CD4-positive, alpha-beta memory T cell (primary cell): ENCODE measurements at regions not wholly inside any gene's neighbourhood (a gene's known extent, or its start where the extent isn't known, plus 50 kb on each side); places are given as distances from the start of the nearest gene placed in this dataset.
"Not testable (repeated sequence)": the region's sequence is repeated elsewhere in the genome, so short reads cannot be mapped to it uniquely, and the experiment has no call there.

Experiments used
- CTCF ChIA-PET: fragments of 350-600 bp; sonication (Branson Sonifier 250); formaldehyde crosslinking; loops from one replicate; lab custom pipeline; 2021; ENCODE audit warnings: inconsistent platforms; ENCODE audit not compliant: partially characterized antibody; lab: Charles Lee
- POLR2A ChIA-PET: fragments of 350-600 bp; sonication (Branson Sonifier 250); formaldehyde crosslinking; loops from one replicate; lab custom pipeline; 2021; ENCODE audit not compliant: partially characterized antibody; lab: Charles Lee
- DNase-seq, 5 donors: peaks; one replicate each; pipeline versions ENCODE4 v3.0.0 to v3.0.0-alpha.2; 2020 to 2022; ENCODE audit warnings: mixed read lengths in 1 of 5
- H3K27ac ChIP-seq: one replicate; pipeline ENCODE4 v1.7.0; 2013; ENCODE audit warnings: low read depth, low read length
- H3K27me3 ChIP-seq: 2 replicates; pipeline ENCODE4 v1.7.0; 2013; ENCODE audit warnings: mild to moderate bottlenecking, low read length, moderate library complexity; ENCODE audit not compliant: insufficient read depth
- H3K36me3 ChIP-seq: 2 replicates; pipeline ENCODE4 v1.7.0; 2013; ENCODE audit warnings: mild to moderate bottlenecking, low read length, moderate library complexity; ENCODE audit not compliant: insufficient read depth
- H3K4me1 ChIP-seq: 2 replicates; pipeline ENCODE4 v1.7.0; 2013; ENCODE audit warnings: mild to moderate bottlenecking, low read length, moderate library complexity; ENCODE audit not compliant: insufficient read depth
- H3K4me3 ChIP-seq, 2 donors: one replicate each; pipeline ENCODE4 v1.7.0; 2013; ENCODE audit warnings: low read length in 2 of 2, mild to moderate bottlenecking in 1 of 2
- H3K9me3 ChIP-seq, 2 donors: one replicate each; pipeline ENCODE4 v1.7.0; 2013; ENCODE audit warnings: low read length in 2 of 2, control low read depth in 1 of 2; ENCODE audit not compliant: control insufficient read depth in 1 of 2
- H3K27ac Mint-ChIP-seq, 7 donors: one replicate each; pipeline ENCODE4 v1.8.0; 2020 to 2021; ENCODE audit warnings: mixed read lengths in 7 of 7, mild to moderate bottlenecking in 6 of 7, inconsistent platforms in 3 of 7, moderate library complexity in 3 of 7
- H3K27me3 Mint-ChIP-seq, 2 donors: one replicate each; pipeline ENCODE4 v1.8.0; 2020 to 2021; ENCODE audit warnings: mixed read lengths in 2 of 2
- H3K36me3 Mint-ChIP-seq, 2 donors: one replicate each; pipeline ENCODE4 v1.8.0; 2020 to 2021; ENCODE audit warnings: mixed read lengths in 2 of 2, inconsistent platforms in 1 of 2, mild to moderate bottlenecking in 1 of 2
- H3K4me1 Mint-ChIP-seq, 4 donors: one replicate each; pipeline ENCODE4 v1.8.0; 2020 to 2021; ENCODE audit warnings: mixed read lengths in 4 of 4, mild to moderate bottlenecking in 1 of 4
- H3K4me3 Mint-ChIP-seq, 8 donors: one replicate each; pipeline ENCODE4 v1.8.0; 2020 to 2021; ENCODE audit warnings: mixed read lengths in 8 of 8, mild to moderate bottlenecking in 7 of 8, moderate library complexity in 6 of 8, inconsistent platforms in 3 of 8
- H3K9me3 Mint-ChIP-seq, 8 donors: one replicate each; pipeline ENCODE4 v1.8.0; 2020 to 2021; ENCODE audit warnings: mixed read lengths in 8 of 8, mild to moderate bottlenecking in 5 of 8, inconsistent platforms in 3 of 8, moderate library complexity in 1 of 8
- intact Hi-C: fragments of 100-400 bp; cut with micrococcal nuclease; formaldehyde crosslinking; loops from one replicate; pipeline ENCODE4 v1.15.1; 2023

GRCh38 chr9:25742256-25742655 lies 64.0 kb upstream of the TUSC1 start:
- Histone ChIP-seq H3K9me3 (no peaks in the 10 kb centered on the region), H3K4me1 (no peaks in the 10 kb centered on the region), H3K36me3 (no peaks in the 10 kb centered on the region), H3K4me3 (no peak overlapping the region), H3K27ac (no peak overlapping the region), H3K27me3 (no peaks in the 10 kb centered on the region)
- no peaks in the 10 kb centered on the region for H3K36me3 Mint-ChIP-seq
- no peak overlapping the region for H3K4me3 Mint-ChIP-seq
- intact Hi-C loops, result no loop called here
- CTCF ChIA-PET, result no interaction called here
- no peak overlapping the region for H3K27ac Mint-ChIP-seq
- H3K9me3 Mint-ChIP-seq, result peaks cover 2 to 28% (median 13%) of the 10 kb centered on the region in 8 donors
- no peaks in the 10 kb centered on the region for H3K27me3 Mint-ChIP-seq
- POLR2A ChIA-PET, result no interaction called here
- no peak for DNase-seq
- H3K4me1 Mint-ChIP-seq, result no peaks in the 10 kb centered on the region

GRCh38 chr9:25733336-25733982 lies 55.2 kb upstream of the TUSC1 start:
- H3K36me3 Mint-ChIP-seq, result no peaks in the 10 kb centered on the region
- H3K4me1 Mint-ChIP-seq, result no peaks in the 10 kb centered on the region
- peaks cover 0 to 31% (median 18%) of the 10 kb centered on the region in 8 donors for H3K9me3 Mint-ChIP-seq
- Histone ChIP-seq H3K9me3 (no peaks in the 10 kb centered on the region), H3K4me3 (no peak overlapping the region), H3K36me3 (no peaks in the 10 kb centered on the region), H3K27me3 (no peaks in the 10 kb centered on the region), H3K27ac (no peak overlapping the region), H3K4me1 (no peaks in the 10 kb centered on the region)
- intact Hi-C loops, result no loop called here
- POLR2A ChIA-PET, result no interaction called here
- no peaks in the 10 kb centered on the region for H3K27me3 Mint-ChIP-seq
- CTCF ChIA-PET, result no interaction called here
- H3K27ac Mint-ChIP-seq, result no peak overlapping the region
- no peak for DNase-seq
- H3K4me3 Mint-ChIP-seq, result no peak overlapping the region

- DNase-seq, H3K36me3 ChIP-seq, POLR2A ChIA-PET, H3K4me3 ChIP-seq, H3K27ac ChIP-seq, H3K36me3 Mint-ChIP-seq, H3K4me1 ChIP-seq, intact Hi-C loops, H3K4me3 Mint-ChIP-seq, H3K4me1 Mint-ChIP-seq, H3K9me3 ChIP-seq, H3K27me3 ChIP-seq, H3K27me3 Mint-ChIP-seq, H3K27ac Mint-ChIP-seq, CTCF ChIA-PET: not testable (repeated sequence)
- H3K9me3 Mint-ChIP-seq, result peaks cover 0 to 31% (median 17%) of the 10 kb centered on the region in 8 donors
Measured at GRCh38 chr9:25731895-25732794, 53.9 kb upstream of the TUSC1 start.
